ENCODE measurements at regions not wholly inside any gene's neighbourhood (a gene's known extent, or its start where the extent isn't known, plus 50 kb on each side); places are given as distances from the start of the nearest gene placed in this dataset.
"Not testable (repeated sequence)": the region's sequence is repeated elsewhere in the genome, so short reads cannot be mapped to it uniquely, and the experiment has no call there.

- H3K4me3 ChIP-seq (ENCODE audit: low read depth, low read length) = no peak overlapping the region
- no peak for DNase-seq (ENCODE audit: low read depth)
- no peak for TF ChIP-seq CTCF (conservative IDR thresholded peaks at IDR 0.05; ENCODE audit: low read depth, low read length)
Measured at GRCh38 chr18:70705831-70706416, 417.1 kb downstream of the SOCS6 start.

GRCh38 chr18:70700496-70700895 is 411.7 kb downstream of the SOCS6 start:
- DNase-seq (ENCODE audit: low read depth) = no peak
- no peak overlapping the region for H3K4me3 ChIP-seq (ENCODE audit: low read depth, low read length)

GRCh38 chr18:70698574-70698973 is 409.7 kb downstream of the SOCS6 start:
- no peak for TF ChIP-seq CTCF (conservative IDR thresholded peaks at IDR 0.05; ENCODE audit: low read depth, low read length)

More at GRCh38 chr18:70700496-70700895, 411.7 kb downstream of the SOCS6 start:
- no peak for TF ChIP-seq CTCF (conservative IDR thresholded peaks at IDR 0.05; ENCODE audit: low read depth, low read length)

GRCh38 chr18:70693246-70693645 is 404.4 kb downstream of the SOCS6 start:
- H3K4me3 ChIP-seq (ENCODE audit: low read depth, low read length) = no peak overlapping the region
- DNase-seq (ENCODE audit: low read depth) = peak; percentile 65
- TF ChIP-seq CTCF (conservative IDR thresholded peaks at IDR 0.05; ENCODE audit: low read depth, low read length) = no peak

More at GRCh38 chr18:70698574-70698973, 409.7 kb downstream of the SOCS6 start:
- H3K4me3 ChIP-seq (ENCODE audit: low read depth, low read length) = no peak overlapping the region
- DNase-seq (ENCODE audit: low read depth) = no peak

GRCh38 chr18:70689765-70690164 is 400.9 kb downstream of the SOCS6 start:
- not testable (repeated sequence) for DNase-seq (ENCODE audit: low read depth); H3K4me3 ChIP-seq (ENCODE audit: low read depth, low read length)

- DNase-seq (ENCODE audit: low read depth) = no peak
- H3K4me3 ChIP-seq (ENCODE audit: low read depth, low read length) = no peak overlapping the region
- no peak for TF ChIP-seq CTCF (conservative IDR thresholded peaks at IDR 0.05; ENCODE audit: low read depth, low read length)
Measured at GRCh38 chr18:70688286-70688685, 399.4 kb downstream of the SOCS6 start.

- no peak for TF ChIP-seq CTCF (conservative IDR thresholded peaks at IDR 0.05; ENCODE audit: low read depth, low read length)
- DNase-seq (ENCODE audit: low read depth) = no peak
- no peak overlapping the region for H3K4me3 ChIP-seq (ENCODE audit: low read depth, low read length)
Measured at GRCh38 chr18:70684821-70685220, 396.0 kb downstream of the SOCS6 start.

Measured in choroid plexus epithelial cell (primary cell).